GM18907 (cell line): ENCODE measurements at regions not wholly inside any gene's neighbourhood (a gene's known extent, or its start where the extent isn't known, plus 50 kb on each side); places are given as distances from the start of the nearest gene placed in this dataset.
A peak's percentile ranks its signal among the peaks of the same experiment; 100 is the strongest.

Source experiments
- ATAC-seq: cut with Tn5 transposase; IDR thresholded peaks from one replicate; pipeline ENCODE4 v1.9.1; 2021; ENCODE audit warnings: mild to moderate bottlenecking, moderate library complexity; ENCODE audit not compliant: unreplicated experiment

DNA sequence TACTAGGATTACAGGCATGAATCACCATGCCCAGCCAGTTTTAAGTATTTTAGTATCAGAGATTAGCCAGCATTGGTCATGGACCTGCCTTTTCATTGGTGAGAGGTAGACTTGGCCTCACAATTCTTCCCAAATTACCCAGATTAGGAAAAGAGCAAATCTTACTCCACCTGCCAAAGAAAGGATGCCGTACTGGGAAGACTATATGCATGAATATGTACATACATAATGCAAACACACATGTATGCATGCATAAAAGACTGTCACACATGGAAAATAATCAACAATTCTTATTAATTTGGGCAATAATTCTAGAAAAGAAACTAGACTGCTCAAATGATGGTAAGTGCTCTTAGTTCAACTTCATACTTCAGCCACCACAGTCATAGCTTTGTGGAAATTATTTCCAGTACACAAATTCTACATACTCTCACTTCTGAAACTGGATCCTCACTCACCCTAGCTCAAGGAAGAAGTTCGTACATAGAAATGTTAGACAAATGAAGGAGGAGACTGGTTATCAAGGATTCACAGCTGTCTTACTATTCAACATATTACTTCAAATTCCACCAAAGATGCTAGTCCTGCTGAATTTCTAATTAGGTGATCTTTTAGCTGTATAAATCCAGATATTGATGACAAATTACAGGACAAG, 73.7 kb downstream of the MINAR2 start:
- no peak for ATAC-seq

DNA sequence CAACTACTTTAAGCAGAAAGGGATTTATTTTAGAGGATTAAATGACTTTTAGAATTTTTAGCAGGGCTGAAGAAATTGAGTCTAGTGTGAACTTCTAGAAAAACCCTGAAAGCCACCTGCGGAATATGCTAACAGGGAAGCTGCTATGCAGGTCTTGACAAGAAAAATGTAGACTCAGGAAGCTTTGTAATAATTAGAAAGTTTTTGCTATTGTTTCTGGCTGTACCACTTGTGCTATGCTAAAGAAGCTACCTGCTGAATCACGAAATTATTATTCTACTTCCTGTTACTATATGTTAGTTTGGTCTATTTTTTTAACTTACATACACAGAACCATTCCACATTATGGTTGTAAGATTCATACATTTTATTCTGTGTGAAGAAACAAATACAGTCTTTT, 74.0 kb upstream of the CHSY3 start:
- ATAC-seq: no peak

DNA sequence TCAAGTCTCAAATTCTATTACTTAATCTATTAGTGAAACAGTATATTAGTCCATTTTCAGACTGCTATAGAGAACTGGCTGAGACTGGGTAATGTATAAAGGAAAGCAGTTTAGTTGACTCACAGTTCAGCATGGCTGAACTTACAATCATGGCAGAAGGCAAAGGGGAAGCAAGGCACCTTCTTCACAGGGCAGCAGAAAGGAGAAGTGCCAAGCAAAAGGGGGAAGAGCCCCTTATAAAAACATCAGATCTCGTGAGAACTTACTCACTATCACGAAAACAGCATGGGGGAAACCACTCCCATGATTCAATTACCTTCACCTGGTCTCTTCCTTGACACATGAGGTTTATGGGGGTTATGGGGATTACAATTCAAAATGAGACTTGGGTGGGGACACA, 67.9 kb upstream of the CHSY3 start:
- no peak for ATAC-seq

DNA sequence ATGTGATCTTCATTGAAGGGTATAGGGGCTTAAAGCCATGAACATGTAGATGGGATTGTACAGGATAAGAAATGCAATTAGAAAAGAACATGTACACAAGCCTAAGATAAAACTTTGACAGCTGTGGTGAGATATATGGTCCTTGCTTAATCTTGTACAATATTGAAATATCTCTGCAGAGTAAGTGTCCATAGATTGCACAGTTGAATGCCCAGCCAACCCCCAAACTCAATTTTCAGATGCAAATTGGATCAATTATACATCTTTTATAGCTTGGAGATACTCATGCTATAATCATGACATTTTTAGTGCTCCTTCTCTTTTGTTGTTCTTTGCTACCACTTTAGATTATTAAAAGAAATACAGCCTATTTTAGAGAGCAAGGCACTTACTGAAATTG, 59.5 kb upstream of the CHSY3 start:
- ATAC-seq: no peak

DNA sequence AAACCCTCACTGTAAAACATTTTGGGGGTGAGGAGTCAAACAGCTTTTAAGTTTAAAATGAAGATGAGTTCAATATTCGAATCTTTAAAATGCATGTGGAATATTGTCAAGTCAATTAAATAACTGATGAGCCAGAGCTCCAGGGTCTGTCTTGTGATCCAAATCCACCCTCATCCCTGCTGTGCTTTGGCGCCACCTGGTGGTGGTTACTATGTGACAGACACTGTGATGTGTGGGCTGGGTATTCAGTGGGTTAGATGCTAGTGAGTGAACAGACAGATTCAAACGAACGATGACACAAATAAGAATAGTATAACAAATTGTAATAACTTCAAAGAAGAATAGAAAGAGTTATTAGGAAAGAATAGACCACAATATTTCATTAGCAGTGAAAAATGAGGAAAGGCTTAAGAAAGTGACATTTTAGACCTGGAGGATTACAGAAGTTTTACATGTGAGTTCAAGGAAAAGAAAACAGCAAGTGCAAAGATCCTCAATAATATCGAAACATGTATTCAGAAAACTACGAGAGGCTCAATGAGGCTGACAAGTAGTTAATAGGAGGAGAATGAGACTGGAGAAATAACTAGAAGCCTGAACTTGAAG, 51.4 kb upstream of the CHSY3 start:
- peak; percentile 95 for ATAC-seq

DNA sequence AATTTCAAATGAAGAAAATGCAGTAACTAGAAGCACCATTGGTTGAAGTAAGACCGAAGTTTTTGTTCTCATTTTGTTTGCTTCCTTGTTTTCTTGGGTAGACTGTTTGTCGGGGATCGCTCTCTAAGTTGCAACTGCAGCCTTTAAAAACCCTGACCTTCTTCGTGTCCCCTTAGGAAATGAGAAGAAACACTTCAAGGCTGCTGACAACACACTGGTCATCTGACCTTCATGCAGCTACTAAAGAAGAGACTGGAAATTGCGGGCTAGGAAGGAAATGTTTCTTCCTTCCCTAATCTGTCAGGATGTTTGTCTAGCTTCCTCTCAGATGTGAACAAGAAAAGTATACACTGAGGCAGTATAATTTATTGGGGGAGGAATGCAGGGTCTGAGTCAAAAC, 50.7 kb upstream of the CHSY3 start:
- ATAC-seq: no peak
